ENCODE measurements at regions not wholly inside any gene's neighbourhood (a gene's known extent, or its start where the extent isn't known, plus 50 kb on each side); places are given as distances from the start of the nearest gene placed in this dataset.
"Not testable (repeated sequence)": the region's sequence is repeated elsewhere in the genome, so short reads cannot be mapped to it uniquely, and the experiment has no call there.

GRCh38 chr18:72995558-72995957 lies 127.8 kb upstream of the NETO1 start:
- Histone ChIP-seq H3K27ac (ENCODE audit: low read depth, low read length) (no peak overlapping the region), H3K4me3 (ENCODE audit: low read depth, low read length) (no peak overlapping the region), H3K9me3 (ENCODE audit: control insufficient read depth, insufficient read depth, low read length) (no peaks in the 10 kb centered on the region), H3K27me3 (ENCODE audit: control insufficient read depth, insufficient read depth, low read length) (no peaks in the 10 kb centered on the region)
- no peak for TF ChIP-seq CTCF (IDR thresholded peaks at IDR 0.05; ENCODE audit: low read depth, low read length)
- DNase-seq (ENCODE audit: low read depth, low spot score), result no peak
- ChIA-PET CTCF (no interaction called here), POLR2A (no interaction called here)

- Histone ChIP-seq H3K9me3 (ENCODE audit: control insufficient read depth, insufficient read depth, low read length) (no peaks in the 10 kb centered on the region), H3K4me3 (ENCODE audit: low read depth, low read length) (no peak overlapping the region), H3K27me3 (ENCODE audit: control insufficient read depth, insufficient read depth, low read length) (no peaks in the 10 kb centered on the region), H3K27ac (ENCODE audit: low read depth, low read length) (no peak overlapping the region)
- TF ChIP-seq CTCF (IDR thresholded peaks at IDR 0.05; ENCODE audit: low read depth, low read length), result no peak
- CTCF ChIA-PET, result no interaction called here
- POLR2A ChIA-PET, result no interaction called here
- DNase-seq (ENCODE audit: low read depth, low spot score), result no peak
These were observed 125.5 kb upstream of the NETO1 start for GRCh38 chr18:72993250-72993649.

DNA sequence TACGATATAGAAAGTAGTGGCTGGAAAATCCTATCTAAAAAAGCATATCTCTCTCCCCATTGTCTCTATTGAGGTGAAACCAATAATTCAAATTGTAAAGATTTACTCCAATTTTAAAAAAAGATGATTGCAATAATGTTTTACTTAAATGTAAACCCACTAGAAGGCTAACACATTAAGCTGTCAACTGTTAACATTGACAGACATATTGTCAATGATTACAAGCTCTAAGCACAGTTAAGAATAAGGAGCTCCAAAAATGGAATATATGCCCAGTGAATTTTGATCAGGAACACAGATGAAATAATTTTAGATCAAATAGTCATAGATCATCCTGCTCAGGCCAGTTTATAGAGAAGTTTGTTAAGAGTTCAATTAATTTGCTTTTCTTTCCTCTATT lies 123.6 kb upstream of the NETO1 start:
- POLR2A ChIA-PET, result no interaction called here
- no peaks in the 10 kb centered on the region for H3K9me3 ChIP-seq (ENCODE audit: control insufficient read depth, insufficient read depth, low read length)
- H3K27ac ChIP-seq (ENCODE audit: low read depth, low read length), result no peak overlapping the region
- no peak for TF ChIP-seq CTCF (IDR thresholded peaks at IDR 0.05; ENCODE audit: low read depth, low read length)
- no peaks in the 10 kb centered on the region for H3K27me3 ChIP-seq (ENCODE audit: control insufficient read depth, insufficient read depth, low read length)
- CTCF ChIA-PET, result no interaction called here
- no peak overlapping the region for H3K4me3 ChIP-seq (ENCODE audit: low read depth, low read length)
- DNase-seq (ENCODE audit: low read depth, low spot score), result no peak

DNA sequence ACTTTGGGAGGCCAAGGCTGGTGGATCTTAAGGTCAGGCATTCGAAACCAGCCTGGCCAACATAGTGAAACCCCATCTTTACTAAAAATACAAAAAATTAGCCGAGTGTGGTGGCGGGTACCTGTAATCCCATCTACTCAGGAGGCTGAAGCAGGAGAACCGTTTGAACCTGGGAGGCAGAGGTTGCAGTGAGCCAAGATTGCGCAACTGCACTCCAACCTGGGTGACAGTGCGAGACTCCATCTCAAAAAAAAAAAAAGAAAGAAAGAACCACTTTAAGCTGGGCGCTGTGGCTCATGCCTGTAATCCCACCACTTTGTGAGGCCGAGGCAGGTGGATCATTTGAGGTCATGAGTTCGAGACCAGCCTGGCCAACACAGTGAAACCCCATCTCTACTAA lies 119.8 kb upstream of the NETO1 start:
- H3K4me3 ChIP-seq (ENCODE audit: low read depth, low read length); H3K27me3 ChIP-seq (ENCODE audit: control insufficient read depth, insufficient read depth, low read length); CTCF ChIA-PET; DNase-seq (ENCODE audit: low read depth, low spot score); POLR2A ChIA-PET; H3K9me3 ChIP-seq (ENCODE audit: control insufficient read depth, insufficient read depth, low read length); H3K27ac ChIP-seq (ENCODE audit: low read depth, low read length): not testable (repeated sequence)

DNA sequence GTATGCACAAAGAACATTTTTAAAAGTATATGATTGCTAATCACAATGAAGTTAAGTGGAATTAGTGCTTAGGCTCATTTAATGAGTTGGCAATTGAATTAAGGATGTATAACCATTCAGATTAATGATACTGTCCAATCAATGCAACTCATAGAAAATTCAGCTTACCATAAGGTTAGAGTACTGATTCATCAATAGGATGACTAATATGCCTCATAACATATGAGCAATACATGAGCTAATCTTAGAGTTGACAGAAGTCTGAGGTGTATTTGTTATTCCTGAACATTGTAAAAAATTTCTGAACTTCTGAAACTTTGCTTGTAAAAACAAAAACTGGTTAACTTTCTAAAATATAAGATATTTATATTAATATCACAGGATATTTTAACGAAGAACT lies 118.3 kb upstream of the NETO1 start:
- Histone ChIP-seq H3K4me3 (ENCODE audit: low read depth, low read length) (no peak overlapping the region), H3K9me3 (ENCODE audit: control insufficient read depth, insufficient read depth, low read length) (no peaks in the 10 kb centered on the region), H3K27me3 (ENCODE audit: control insufficient read depth, insufficient read depth, low read length) (no peaks in the 10 kb centered on the region), H3K27ac (ENCODE audit: low read depth, low read length) (no peak overlapping the region)
- TF ChIP-seq CTCF (IDR thresholded peaks at IDR 0.05; ENCODE audit: low read depth, low read length), result no peak
- POLR2A ChIA-PET, result no interaction called here
- CTCF ChIA-PET, result no interaction called here
- DNase-seq (ENCODE audit: low read depth, low spot score), result no peak

DNA sequence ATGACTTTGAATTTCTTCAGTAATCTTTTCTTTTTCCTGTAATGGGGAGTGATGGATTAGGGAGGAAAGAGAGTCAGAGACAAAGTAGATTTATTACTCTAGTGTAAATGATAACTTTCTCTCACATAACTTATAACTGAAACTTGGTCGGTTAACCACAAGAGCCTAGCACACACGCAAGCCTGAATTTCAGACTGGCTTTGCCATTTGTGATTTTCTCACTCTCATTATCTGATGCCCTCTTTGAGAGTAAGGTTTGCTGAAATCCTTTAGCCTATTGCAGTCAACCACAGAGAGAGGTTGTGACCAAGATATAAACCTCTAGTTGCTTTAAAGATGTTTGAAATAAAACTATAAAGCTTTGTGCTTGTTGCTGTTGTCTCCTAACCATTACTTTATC lies 117.9 kb upstream of the NETO1 start:
- DNase-seq (ENCODE audit: low read depth, low spot score), result no peak
- H3K27me3 ChIP-seq (ENCODE audit: control insufficient read depth, insufficient read depth, low read length), result no peaks in the 10 kb centered on the region
- ChIA-PET CTCF (no interaction called here), POLR2A (no interaction called here)
- no peak overlapping the region for H3K4me3 ChIP-seq (ENCODE audit: low read depth, low read length)
- TF ChIP-seq CTCF (IDR thresholded peaks at IDR 0.05; ENCODE audit: low read depth, low read length), result no peak
- no peak overlapping the region for H3K27ac ChIP-seq (ENCODE audit: low read depth, low read length)
- H3K9me3 ChIP-seq (ENCODE audit: control insufficient read depth, insufficient read depth, low read length), result no peaks in the 10 kb centered on the region
